RPMI8226 (cell line): ENCODE measurements at regions not wholly inside any gene's neighbourhood (a gene's known extent, or its start where the extent isn't known, plus 50 kb on each side); places are given as distances from the start of the nearest gene placed in this dataset.

ENCODE experiments used
- DNase-seq: peaks from one replicate; pipeline ENCODE4 v3.0.0-alpha.2; 2015

DNA sequence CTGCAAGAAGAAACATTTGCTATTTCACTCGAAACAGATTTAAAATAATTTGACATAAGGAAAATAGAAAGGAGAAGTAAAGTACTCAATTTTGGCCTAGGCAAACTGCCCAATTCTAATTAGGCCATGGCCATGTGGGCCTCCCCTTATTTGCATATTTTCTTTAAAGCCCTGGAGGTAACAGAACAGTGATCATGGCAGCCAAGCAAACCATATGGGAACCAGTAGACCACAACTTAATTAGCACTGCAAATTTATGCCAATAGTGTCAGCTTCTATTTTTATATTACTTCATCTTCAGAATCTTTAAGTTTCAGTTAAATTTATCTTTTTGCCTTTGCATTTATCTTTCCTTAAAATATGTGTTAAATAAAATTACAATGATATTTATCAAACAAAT is 63.3 kb upstream of the THSD7A start:
- DNase-seq = no peak

DNA sequence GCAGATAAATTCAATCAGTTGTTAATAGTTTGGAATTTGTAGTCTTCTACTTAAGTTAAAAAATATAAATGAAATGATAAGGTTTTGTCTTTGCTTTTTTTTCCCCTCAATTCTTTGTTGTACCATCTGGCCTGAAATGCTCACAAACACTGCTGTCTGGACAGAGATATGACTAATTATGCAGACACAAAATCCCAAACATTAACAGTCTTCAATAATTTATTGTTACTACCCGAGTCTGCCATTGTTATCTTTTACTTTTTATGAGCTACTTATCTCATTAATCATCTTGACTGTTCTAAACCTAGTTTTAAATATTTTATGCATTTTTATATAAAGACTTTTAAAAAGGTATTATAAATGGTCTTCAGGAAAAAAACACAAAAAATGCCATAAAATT is 64.7 kb upstream of the THSD7A start:
- DNase-seq = no peak

DNA sequence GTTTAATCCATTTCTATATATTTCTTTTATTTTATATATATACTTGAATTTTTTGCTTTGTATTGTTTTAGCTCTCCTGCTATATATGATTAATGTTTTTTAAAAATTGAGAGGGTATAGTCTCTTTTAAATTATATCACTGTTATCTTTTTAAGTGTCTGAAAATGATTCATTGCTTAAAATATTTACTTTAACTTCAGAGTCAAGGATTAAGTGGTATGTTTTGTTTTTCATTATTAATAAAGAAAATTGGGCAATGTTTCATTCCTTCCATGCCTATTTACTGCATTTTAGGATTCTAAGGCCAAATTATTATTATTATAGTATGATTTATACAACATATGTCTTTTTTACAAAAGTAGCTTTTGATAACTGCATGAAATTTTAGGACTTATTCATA is 67.2 kb upstream of the THSD7A start:
- DNase-seq = no peak

DNA sequence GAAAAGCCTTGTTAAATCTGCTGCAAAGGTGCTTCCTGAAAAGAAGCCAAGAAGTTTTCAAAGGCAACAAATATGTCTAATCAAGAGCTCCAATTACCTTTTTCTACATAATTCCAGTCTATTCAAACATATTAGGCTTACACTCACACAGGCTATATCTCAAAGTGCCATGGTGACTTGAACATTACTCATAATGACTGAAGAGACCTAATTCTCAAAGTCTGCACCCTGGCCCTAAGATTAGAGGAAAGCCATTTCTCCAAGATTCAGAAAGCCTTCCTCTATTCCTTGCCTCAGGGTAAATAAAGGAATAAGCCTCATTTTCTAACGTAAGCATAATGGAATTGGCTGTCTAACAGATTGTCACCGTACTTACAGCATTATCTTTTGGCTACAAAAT is 78.3 kb upstream of the THSD7A start:
- no peak for DNase-seq

DNA sequence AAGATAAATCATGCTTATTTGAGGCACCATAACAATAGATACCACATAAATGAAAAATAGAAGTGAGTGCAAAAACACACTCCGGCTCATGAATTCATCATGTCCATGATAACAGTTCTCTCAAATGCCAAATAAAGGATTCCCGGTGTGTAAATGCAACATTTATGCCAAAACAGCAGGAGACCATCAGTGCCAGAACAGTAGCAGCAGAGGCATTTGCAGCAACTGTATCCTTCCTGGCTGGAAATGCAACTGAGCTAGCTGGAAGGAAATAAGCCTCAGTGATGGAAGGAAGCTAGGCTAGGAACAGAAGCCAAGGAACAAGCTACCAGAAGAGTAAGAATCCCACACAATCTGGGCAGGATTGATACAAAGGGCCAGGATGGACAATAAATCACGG is 79.9 kb upstream of the THSD7A start:
- DNase-seq = no peak

DNA sequence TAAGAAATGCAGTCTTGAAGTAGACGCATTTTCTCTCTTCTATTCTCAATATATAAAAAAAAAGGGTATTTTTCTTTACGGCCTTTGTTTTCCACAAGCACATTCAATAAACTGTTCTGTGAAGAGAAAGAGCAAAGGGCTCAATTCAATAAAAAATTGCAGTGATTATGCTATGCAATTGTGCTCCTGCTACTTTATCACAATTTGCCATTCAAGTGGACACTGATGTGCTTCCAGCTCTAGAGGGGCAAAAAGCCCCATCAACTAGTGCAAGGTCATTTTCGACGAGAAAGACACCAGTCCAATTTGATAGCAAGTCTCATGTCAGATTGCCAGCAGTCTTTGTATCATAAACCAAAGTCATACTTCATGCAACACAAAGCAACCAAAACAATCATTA is 82.6 kb upstream of the THSD7A start:
- no peak for DNase-seq

DNA sequence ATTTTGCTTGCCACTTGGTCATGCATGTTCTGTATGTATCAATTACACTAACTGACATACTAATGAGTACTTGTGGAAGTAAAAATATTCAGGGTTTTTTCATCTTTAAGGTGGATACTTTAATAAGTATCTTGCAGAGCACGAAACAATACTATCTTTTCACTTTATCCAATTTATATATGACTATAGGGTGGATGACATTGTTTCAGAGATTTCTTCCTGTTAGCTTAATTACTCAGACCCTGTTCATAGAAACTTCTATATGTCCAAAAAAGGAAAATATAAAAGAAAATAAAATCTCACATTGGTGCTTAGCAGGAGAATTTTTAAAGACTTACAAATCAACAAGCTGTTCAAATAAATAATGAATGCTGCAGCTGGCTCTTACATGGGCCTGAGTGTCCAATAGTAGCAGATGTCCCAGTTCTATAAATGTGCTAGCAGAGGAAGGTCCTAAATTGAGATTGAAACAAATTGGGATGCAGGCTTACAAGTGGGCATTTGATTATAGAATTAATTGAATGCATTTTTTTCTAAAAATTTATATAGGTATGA is 91.5 kb upstream of the THSD7A start:
- no peak for DNase-seq

DNA sequence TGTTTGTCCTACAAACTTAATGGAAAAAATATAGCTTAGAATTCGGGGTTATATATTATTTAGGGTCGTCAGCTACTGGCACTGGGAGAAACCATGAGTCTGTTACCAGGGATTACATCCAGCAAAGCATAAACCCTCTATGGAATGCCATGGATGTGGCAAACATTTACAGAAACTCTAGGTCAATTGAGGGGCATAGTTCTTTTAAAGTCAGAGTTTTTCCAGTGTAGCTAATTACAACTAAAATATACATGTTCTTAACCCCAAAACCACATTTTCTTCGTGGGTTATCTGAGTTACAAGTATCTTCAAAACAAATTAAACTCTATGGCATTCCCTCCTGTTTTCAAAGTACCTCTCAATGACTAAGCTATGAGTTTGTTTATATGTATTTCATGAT is 99.3 kb upstream of the THSD7A start:
- DNase-seq = no peak

DNA sequence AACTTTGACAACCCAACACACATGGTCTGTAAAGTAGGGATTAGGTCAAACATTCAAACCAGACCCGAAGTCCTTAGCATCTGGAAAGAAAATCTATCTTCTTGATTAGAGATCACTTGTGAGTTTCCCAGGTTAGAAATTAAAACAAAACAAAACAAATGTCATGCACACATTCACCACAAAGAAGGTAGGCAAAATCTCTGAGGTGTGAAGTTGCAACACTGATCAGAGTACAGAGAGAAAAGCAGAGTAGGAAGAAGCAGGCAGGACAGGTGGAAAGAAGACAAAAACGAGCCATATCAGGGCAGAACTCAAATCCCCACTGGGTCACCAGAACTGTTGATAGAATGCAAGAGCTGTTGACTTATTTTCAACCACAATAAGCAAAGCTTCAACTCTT is 102.8 kb upstream of the THSD7A start:
- no peak for DNase-seq

DNA sequence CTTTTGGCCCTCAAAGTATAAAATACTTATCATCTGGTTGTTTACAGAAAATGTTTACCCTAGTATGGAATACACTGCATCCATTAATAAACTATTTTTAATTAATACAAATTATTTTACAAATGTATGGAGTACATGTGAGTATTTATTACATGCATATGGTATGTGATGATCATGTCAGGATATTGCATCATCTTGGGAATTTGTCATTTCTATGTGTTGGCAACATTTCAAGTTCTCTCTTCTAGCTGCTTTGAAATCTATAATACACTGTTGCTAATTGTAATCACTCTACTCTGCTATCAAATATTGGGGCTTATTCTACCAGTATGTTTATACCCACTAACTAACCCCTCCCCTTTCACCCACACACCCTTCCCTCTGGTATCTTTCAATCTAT is 103.9 kb upstream of the THSD7A start:
- DNase-seq = no peak

DNA sequence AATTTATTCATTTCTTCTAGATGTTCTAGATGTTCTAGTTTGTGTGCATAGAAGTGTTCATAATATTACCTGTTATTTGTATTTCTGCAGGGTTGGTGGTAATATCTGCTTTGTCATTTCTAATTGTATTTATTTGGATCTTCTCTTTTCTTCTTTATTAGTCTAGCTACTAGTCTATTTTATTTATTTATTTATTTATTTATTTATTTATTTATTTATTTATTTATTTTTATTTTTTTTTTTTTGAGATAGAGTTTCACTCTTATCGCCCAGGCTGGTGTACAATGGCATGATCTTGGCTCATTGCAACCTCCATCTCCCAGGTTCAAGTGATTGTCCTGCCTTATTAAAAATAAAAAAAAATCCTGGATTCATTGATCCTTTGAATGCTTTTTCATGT is 114.8 kb upstream of the THSD7A start:
- DNase-seq = no peak

DNA sequence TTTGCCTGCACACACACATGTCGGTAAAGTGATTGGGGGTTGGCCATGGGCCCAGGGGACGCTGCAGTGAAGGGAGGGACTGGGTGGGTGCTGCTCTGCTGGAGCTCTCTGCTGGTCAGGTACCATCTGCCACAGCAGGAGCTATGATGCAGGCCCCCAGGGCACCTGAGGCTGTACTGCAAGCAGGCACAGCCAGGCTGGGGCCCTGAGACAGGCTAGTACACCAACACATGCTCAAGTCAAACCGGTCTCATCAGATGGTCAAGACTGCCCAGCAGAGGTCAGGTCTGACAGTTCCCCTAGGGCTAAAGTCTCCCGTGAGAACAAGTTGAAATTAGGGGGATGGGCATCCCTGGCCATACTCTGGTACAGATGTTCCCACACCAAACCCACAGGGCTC is 118.3 kb upstream of the THSD7A start:
- DNase-seq = no peak

DNA sequence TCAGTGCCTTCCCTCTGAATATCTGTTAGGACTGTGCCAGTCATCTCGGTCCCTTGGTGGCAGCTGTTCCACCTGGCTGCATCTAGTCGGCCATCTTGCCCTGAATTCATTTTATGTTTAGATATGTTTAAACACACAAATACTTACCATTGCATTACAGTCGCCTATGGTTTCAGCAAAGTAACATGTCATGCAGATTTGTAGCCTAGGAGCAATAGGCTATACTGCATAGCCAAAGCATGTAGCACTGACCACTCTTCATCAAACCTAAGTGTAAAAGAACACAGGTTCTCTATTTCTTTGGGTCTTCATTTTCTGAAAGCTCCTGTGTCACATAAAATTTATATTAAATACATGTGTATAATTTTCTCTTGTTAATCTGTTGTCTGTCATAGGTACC is 118.9 kb upstream of the THSD7A start:
- DNase-seq = no peak

DNA sequence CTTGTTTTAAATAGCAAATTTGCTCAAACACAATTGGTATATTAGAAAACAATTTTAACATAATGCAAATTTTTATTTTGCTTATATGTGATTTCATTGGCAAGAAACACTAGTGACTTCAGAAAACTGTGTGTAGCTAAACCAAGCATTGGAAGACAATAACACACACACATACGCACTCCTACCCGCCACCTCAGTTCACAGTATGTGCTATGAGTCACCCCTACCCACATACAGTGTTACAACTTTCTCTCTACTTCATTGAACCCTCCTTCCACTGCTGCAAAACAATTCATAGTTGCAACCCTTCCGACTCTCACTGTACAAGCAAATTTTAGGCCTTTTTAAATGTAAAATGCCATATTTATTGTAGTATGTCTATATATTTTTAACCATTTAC is 119.9 kb upstream of the THSD7A start:
- no peak for DNase-seq

DNA sequence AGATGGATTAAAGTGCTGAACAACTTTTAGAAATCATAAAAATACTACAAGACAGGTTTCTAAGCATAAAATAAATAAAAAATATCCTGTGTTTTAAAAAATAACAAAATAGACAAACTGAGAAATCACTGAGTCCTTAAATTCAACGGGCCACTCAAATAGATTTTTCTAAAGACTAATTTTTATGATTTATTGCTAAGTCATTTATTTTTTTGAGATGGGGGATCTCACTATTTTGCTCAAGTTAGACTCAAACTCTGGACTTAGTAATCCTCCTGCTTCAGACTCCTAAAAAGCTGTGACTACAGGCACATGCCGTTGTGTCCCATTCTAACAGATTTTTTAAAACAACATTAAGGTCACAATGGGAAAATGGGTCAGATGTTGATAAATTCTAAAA is 121.0 kb upstream of the THSD7A start:
- no peak for DNase-seq

DNA sequence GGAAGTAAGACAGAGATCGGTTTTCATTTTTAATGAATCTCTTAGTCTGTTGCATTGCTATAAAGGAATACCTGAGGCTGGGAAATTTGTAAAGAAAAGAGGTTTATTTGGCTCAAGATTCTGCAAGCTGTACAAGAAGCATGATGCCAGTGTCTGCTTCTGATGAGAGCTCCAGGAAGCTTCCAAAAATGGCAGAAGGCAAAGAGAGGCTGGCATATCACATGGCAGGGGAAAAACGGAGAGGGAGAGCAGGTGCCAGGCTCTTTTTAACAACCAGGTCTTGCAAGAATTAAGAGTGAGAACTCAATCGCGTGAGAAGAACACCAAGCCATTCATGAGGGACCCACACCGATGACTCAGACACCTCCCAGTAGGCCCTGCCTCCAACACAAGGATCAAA is 125.0 kb upstream of the THSD7A start:
- DNase-seq = no peak

DNA sequence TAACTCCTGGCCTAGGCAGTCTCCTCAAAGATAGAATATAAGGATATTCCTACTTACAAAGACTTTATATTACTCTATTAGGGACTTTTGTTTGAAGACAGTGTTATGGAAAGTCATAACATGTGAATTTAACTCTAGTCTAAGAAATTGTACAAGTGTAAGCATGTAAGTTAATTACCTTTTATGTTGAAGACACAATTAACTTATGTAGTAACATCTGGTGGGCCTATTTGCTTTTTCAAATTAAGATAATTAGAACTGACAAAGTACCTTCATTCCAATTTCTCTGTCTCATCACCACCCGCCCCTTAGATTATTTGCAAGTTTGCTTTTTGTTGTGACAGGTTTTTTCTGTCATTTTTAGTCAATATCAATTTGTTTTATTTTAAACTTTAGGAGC is 126.0 kb upstream of the THSD7A start:
- DNase-seq = no peak

DNA sequence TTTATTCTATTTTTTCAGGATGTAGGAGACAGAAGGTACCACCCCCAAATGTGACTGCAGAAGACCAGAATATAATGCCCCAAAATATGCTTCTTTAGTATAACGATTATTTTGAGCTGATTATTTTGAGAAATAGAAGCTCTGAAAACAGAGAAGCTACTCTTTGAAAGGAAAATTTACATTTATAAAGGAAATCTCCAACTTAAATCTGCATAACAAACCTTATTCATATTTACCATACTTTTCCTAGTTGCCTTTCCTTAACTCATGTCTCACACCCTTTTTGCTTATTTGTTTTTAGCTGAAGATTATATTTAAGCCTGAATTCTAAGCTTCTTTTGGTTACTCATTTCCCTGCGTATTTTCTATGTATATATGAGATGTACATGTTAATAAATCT is 127.1 kb upstream of the THSD7A start:
- DNase-seq = no peak

DNA sequence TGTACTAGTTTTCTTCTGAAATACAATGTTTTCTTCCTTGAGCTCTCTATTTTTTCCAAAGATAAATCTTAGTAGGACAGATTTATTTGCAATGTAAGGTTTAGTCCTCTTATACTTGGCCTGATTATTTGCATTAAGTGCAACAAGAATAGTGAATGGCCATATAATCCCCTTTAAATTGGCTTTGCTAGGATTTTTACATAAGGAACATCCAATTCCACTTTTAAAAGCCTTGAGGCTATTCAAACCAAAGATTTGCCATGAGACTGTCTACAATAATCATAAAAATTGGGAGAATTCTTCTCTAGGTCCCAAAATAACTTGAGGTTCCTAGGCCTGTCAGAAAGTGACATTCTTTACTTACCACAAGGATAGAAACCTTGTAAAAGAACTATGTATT is 128.6 kb upstream of the THSD7A start:
- DNase-seq = no peak

DNA sequence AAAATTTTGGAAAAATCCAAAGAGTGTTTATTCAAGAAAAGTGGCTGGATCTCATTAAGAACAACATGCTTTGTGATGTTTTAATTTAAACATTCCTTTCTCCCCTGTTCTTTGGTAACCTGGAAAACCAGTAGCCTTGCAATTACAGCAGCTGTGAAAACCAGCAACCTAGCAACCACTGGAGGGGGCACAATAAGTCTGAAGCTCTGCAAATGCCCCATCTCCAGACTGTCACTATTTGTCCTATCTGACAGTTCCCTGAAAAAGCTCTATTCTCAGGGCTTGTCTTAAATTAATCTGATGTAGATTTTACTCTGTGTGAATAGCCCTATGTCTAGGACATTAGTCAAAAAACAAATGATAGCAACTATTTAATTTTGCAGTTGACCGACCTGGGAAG is 137.6 kb upstream of the THSD7A start:
- no peak for DNase-seq

DNA sequence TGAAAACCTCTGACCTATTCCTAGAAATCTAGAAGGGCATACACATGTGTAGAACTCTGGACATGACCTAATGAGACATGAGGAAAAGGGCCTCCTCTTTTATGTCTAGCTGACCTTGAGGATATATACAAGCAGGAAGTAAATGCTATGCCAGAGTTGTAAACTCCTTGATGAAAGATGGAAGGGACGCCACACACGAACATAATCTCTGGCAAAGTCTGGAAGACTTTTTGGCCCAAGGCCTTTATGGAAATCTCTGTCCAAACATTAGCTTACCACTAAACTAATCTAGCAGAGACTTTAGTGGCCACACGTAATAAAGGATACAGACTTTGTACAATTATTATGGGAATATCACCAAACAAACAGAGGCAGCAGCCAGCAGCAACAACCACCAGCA is 138.1 kb upstream of the THSD7A start:
- DNase-seq = no peak

DNA sequence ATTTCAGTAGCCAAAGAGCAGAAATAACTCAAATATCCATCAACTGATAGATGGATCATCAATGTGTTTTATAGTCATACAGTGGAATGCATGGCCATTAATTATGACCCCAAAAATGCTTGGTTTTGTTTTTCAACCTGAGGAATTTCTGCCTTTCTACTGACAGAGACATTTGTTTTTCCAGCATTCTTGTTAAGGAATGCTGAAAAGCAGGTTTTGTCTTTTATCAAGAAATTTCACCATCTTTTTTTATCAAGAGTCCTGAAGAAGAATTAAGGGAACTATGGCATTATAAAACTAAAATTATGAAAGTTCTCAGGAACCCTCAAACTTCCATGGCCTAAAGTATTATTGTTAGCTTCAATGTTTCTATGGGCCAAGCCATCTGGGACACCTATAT is 153.4 kb upstream of the THSD7A start:
- DNase-seq = no peak

DNA sequence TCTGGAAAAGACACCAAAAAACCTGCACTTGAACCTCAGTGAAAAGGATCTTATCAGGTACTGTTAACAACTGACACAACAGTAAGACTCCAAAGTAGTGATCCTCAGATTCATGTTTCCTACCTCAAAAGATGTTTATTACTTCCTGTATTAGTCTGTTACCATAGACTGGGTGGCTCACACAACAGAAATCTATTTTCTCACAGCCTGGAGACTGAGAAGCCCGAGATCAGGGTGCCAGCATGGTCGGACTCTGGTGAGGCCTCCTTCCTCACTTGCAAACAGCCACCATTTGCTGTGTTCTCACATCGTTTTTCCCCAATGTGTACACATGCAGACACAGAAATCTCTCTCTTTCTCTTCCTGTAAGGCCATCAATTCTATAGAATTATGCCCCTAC is 154.0 kb upstream of the THSD7A start:
- DNase-seq = no peak

DNA sequence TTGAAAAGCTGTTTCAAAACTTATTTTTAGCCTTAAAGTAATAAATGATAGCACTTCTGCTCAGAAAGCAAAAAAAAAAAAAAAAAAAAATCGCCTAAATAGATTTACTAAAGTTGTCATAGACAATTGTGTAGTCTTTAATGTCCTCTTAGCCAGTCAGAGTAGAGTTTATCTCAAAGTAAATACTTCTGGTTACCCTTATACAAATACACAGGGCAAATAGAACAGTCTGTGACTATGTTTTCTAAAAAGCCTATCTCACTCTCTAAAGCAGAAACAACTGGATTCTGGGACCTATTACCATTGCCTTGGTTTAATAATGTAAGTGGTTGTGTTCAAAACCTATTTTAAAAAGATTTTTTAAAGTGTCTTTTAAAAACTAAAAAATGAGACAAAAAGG is 156.2 kb upstream of the THSD7A start:
- no peak for DNase-seq

DNA sequence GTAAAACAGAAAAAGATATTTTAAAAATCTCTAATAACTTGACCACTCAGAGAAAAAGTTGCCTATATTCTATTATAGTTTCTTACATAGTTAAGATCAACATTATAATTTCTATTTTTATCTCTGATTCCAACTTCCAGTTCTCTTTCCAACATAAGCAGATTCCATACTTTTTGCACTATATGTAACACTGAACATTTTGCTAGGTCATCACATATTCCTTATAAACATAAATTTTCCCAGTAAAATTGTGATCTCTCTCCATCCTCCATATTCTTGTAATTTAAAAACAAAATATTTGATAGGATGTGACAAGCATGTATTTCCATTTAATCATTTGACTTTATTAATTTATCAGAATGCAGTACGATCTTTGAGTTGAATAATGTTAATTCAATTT is 170.4 kb upstream of the THSD7A start:
- no peak for DNase-seq

DNA sequence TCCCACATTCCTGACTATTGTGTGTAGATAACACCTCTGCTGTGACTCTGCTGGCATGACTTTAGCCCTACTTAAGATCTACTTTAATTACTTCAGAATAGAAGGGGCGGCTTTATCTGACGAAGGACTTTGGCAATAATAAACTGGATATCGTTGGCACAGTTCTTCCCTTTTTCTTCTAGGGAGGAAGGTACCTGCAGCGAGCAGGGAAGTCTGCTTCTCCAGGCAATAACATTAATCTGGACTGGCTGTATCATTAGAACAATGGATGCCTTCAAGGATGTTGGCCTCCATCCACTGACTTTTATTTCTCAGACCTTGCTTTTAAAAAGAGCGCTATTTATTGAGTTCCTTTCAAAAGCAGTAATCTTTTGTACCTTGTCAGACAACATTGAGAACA is 172.6 kb upstream of the THSD7A start:
- DNase-seq = no peak
